WTC11 (cell line): ENCODE measurements at regions not wholly inside any gene's neighbourhood (a gene's known extent, or its start where the extent isn't known, plus 50 kb on each side); places are given as distances from the start of the nearest gene placed in this dataset.

Source experiments
- ATAC-seq: fragments of 200-7000 bp; cut with Tn5 transposase; 2 replicates; pipeline ENCODE4 v1.10.0; 2021; ENCODE audit warnings: mild to moderate bottlenecking, moderate library complexity
- CTCF ChIA-PET: fragments of 300-600 bp; sonication (Branson Sonifier 250); formaldehyde crosslinking; loops from one replicate; lab custom pipeline; 2021; ENCODE audit warnings: antibody characterized with exemption; lab: Charles Lee
- POLR2A ChIA-PET: fragments of 350-600 bp; sonication (Branson Sonifier 250); formaldehyde crosslinking; loops from one replicate; lab custom pipeline; 2021; ENCODE audit warnings: antibody characterized with exemption; lab: Charles Lee
- DNase-seq: peaks from one replicate; pipeline ENCODE4 v3.0.0; 2021; ENCODE audit warnings: low spot score
- H3K27ac Mint-ChIP-seq: 2 replicates; pipeline ENCODE4 v1.8.0; 2021; ENCODE audit warnings: mixed read lengths
- H3K27me3 Mint-ChIP-seq: 2 replicates; pipeline ENCODE4 v1.8.0; 2021; ENCODE audit warnings: low read depth, mild to moderate bottlenecking, moderate library complexity, mixed read lengths
- H3K36me3 Mint-ChIP-seq: 2 replicates; pipeline ENCODE4 v1.8.0; 2021; ENCODE audit warnings: mixed read lengths
- H3K4me1 Mint-ChIP-seq: 2 replicates; pipeline ENCODE4 v1.8.0; 2022; ENCODE audit warnings: mixed read lengths
- H3K4me3 Mint-ChIP-seq: 2 replicates; pipeline ENCODE4 v1.8.0; 2021; ENCODE audit warnings: mild to moderate bottlenecking, moderate library complexity, mixed read lengths
- H3K9me3 Mint-ChIP-seq: 2 replicates; pipeline ENCODE4 v1.8.0; 2021; ENCODE audit warnings: mixed read lengths
- CTCF ChIP-seq: fragments of 200-600 bp; IDR thresholded peaks from 2 replicates; pipeline ENCODE4 v1.8.0; 2022; ENCODE audit warnings: antibody characterized with exemption
- E2F5 ChIP-seq: sonication (generic); formaldehyde crosslinking; IDR thresholded peaks from 2 replicates; pipeline ENCODE4 v1.8.1; 2022; ENCODE audit warnings: mild to moderate bottlenecking, moderate library complexity, missing genetic modification reagents
- ETV6 ChIP-seq: sonication (generic); formaldehyde crosslinking; IDR thresholded peaks from 2 replicates; pipeline ENCODE4 v1.8.1; 2022; ENCODE audit warnings: mild to moderate bottlenecking, missing genetic modification reagents
- FOXK1 ChIP-seq: sonication (generic); formaldehyde crosslinking; IDR thresholded peaks from 2 replicates; pipeline ENCODE4 v1.8.0; 2022; ENCODE audit warnings: mild to moderate bottlenecking, moderate library complexity, missing genetic modification reagents
- GTF2I ChIP-seq: fragments of 250-450 bp; sonication (Bioruptor Pico); conservative IDR thresholded peaks from 2 replicates; pipeline ENCODE4 v1.4.0; 2021; ENCODE audit warnings: mild to moderate bottlenecking
- IRF2 ChIP-seq: sonication (generic); formaldehyde crosslinking; IDR thresholded peaks from 2 replicates; pipeline ENCODE4 v1.8.0; 2022; ENCODE audit warnings: low read depth, missing genetic modification reagents, borderline replicate concordance
- NFE2L1 ChIP-seq: sonication (generic); formaldehyde crosslinking; IDR thresholded peaks from 2 replicates; pipeline ENCODE4 v1.8.1; 2023; ENCODE audit warnings: missing genetic modification reagents
- PREB ChIP-seq: sonication (generic); formaldehyde crosslinking; IDR thresholded peaks from 2 replicates; pipeline ENCODE4 v1.8.1; 2022; ENCODE audit warnings: mild to moderate bottlenecking, missing genetic modification reagents, moderate library complexity, borderline replicate concordance
- RELA ChIP-seq: sonication (generic); formaldehyde crosslinking; IDR thresholded peaks from 2 replicates; pipeline ENCODE4 v1.8.1; 2022; ENCODE audit warnings: missing genetic modification reagents, mild to moderate bottlenecking, borderline replicate concordance
- SMAD4 ChIP-seq: sonication (generic); formaldehyde crosslinking; IDR thresholded peaks from 2 replicates; pipeline ENCODE4 v1.8.0; 2022; ENCODE audit warnings: mild to moderate bottlenecking, missing genetic modification reagents
- USF2 ChIP-seq: sonication (generic); formaldehyde crosslinking; IDR thresholded peaks from 2 replicates; pipeline ENCODE4 v1.8.1; 2023; ENCODE audit warnings: mild to moderate bottlenecking, missing genetic modification reagents, moderate library complexity
- ZBTB43 ChIP-seq: sonication (generic); formaldehyde crosslinking; IDR thresholded peaks from 2 replicates; pipeline ENCODE4 v1.8.1; 2023; ENCODE audit warnings: mild to moderate bottlenecking, missing genetic modification reagents
- ZNF138 ChIP-seq: sonication (generic); formaldehyde crosslinking; conservative IDR thresholded peaks from 2 replicates; pipeline ENCODE4 v1.8.1; 2022; ENCODE audit warnings: mild to moderate bottlenecking, moderate library complexity, missing genetic modification reagents
- ZNF232 ChIP-seq: sonication (generic); formaldehyde crosslinking; IDR thresholded peaks from 2 replicates; pipeline ENCODE4 v1.8.0; 2022; ENCODE audit warnings: mild to moderate bottlenecking, missing genetic modification reagents
- TF ChIP-seq, protein P1 (sequence below): sonication (generic); formaldehyde crosslinking; IDR thresholded peaks from 2 replicates; pipeline ENCODE4 v1.8.1; 2023; ENCODE audit warnings: mild to moderate bottlenecking, missing genetic modification reagents, moderate library complexity
- TF ChIP-seq, protein P2 (sequence below): fragments of 250-450 bp; sonication (Bioruptor Pico); IDR thresholded peaks from 2 replicates; pipeline ENCODE4 v1.9.0; 2021; ENCODE audit warnings: mild to moderate bottlenecking
- TF ChIP-seq, protein P3 (sequence below): fragments of 250-450 bp; sonication (Bioruptor Pico); conservative IDR thresholded peaks from 2 replicates; pipeline ENCODE4 v1.9.0; 2021; ENCODE audit warnings: mild to moderate bottlenecking
- TF ChIP-seq, protein P4 (sequence below): sonication (generic); formaldehyde crosslinking; IDR thresholded peaks from 2 replicates; pipeline ENCODE4 v1.8.0; 2022; ENCODE audit warnings: mild to moderate bottlenecking, missing genetic modification reagents
- TF ChIP-seq, protein P5 (sequence below): sonication (generic); formaldehyde crosslinking; IDR thresholded peaks from 2 replicates; pipeline ENCODE4 v1.8.1; 2022; ENCODE audit warnings: low read depth, missing genetic modification reagents, borderline replicate concordance

DNA sequence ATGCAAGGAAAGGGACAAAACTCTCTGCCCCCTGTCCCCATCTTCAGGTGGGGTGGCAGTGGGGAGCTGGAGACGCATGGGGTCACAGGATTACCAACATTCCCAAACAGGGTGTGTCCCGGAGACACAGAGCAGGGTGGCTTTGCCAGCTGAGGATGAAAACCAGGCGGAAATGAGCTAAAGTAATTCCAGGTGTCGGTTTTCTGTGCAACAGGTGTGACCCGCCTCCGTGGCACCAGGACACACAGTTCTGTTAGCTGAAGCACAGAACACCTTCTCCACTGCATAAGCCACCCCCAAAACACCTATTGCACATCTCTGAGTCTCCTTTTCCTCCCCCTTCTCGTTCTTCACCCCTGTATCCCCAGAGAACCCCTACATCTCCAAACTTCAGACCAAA lies 122.7 kb upstream of the GLI2 start (continued):
- TF ChIP-seq, protein P1, sequence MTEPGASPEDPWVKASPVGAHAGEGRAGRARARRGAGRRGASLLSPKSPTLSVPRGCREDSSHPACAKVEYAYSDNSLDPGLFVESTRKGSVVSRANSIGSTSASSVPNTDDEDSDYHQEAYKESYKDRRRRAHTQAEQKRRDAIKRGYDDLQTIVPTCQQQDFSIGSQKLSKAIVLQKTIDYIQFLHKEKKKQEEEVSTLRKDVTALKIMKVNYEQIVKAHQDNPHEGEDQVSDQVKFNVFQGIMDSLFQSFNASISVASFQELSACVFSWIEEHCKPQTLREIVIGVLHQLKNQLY: no peak
- TF ChIP-seq ZBTB43 (no peak), ETV6 (CRISPR knock-in tag) (no peak), NFE2L1 (CRISPR knock-in tag) (no peak), SMAD4 (CRISPR knock-in tag) (no peak), IRF2 (no peak), USF2 (CRISPR knock-in tag) (no peak), ZNF232 (CRISPR knock-in tag) (no peak), CTCF (no peak)
- TF ChIP-seq, protein P2, sequence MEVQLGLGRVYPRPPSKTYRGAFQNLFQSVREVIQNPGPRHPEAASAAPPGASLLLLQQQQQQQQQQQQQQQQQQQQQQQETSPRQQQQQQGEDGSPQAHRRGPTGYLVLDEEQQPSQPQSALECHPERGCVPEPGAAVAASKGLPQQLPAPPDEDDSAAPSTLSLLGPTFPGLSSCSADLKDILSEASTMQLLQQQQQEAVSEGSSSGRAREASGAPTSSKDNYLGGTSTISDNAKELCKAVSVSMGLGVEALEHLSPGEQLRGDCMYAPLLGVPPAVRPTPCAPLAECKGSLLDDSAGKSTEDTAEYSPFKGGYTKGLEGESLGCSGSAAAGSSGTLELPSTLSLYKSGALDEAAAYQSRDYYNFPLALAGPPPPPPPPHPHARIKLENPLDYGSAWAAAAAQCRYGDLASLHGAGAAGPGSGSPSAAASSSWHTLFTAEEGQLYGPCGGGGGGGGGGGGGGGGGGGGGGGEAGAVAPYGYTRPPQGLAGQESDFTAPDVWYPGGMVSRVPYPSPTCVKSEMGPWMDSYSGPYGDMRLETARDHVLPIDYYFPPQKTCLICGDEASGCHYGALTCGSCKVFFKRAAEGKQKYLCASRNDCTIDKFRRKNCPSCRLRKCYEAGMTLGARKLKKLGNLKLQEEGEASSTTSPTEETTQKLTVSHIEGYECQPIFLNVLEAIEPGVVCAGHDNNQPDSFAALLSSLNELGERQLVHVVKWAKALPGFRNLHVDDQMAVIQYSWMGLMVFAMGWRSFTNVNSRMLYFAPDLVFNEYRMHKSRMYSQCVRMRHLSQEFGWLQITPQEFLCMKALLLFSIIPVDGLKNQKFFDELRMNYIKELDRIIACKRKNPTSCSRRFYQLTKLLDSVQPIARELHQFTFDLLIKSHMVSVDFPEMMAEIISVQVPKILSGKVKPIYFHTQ (CRISPR knock-in tag): no peak
- TF ChIP-seq, protein P3, sequence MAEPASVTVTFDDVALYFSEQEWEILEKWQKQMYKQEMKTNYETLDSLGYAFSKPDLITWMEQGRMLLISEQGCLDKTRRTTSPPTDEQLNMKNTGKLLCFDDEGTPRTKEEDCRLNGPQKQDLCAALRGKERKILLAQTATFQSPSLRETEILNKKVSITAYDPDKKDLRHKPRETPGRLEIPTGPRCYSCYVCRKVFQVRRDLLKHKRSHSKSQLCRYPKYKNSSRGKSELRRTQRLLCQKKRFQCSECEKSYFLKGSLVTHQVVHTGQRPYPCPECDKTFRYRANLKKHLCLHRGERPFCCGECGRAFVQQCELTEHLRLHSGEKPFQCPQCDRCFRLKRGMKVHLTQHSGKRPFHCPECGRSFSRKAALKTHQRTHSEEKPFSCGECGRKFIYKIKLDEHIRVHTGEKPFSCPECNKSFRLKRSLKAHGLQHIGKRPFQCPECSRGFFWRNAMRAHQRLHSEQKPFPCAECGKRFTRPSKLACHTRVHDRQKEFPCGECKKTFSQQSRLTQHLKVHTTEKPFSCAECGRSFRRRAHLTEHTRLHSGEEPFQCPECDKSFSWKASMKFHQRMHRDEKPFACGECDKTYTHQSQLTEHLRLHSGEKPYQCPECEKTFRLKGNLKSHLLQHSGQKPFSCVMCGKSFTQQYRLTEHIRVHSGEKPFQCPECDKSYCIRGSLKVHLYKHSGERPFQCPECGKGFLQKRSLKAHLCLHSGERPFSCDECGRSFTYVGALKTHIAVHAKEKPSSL (CRISPR knock-in tag): no peak

DNA sequence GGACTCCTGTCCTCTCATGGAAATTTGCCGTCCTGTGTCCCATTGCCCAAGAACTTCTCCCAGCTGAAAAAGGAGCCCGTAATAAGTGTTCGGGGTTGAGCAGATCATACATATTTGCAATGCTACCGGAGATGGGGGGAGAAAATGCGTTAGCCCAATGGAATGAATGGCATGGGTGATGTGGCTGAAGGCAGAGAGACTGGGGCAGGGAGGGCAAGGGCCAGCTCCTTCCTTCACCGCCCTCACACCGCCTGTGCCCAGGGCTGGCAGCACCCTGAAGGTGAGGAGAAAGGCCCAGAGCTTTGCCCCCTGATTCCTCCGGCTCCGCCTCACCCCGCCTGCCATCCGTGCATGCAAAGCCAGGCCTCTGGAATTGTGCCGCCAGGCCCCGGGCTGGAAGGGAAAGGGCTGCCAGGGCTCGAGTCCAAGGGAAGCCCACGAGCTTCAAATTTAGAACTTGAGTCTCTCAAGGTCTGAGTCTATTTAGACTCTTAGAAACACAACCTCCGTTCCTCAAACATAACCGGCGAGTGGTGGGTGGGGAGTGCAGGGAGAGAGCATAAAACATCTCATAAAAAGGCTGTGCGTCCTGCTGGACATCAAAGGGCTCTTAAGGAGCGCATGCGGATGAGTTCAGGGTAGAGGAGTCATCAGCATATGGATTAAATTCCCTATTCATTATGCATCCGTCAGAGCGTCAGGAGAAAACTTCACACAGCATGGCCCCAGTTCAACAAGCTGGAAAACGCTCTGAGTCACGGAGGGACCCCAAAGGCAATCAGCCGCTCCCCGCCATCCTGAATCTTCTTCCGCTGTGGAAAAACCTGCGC lies 121.7 kb upstream of the GLI2 start:
- ChIA-PET POLR2A (no interaction called here), CTCF (interaction anchor here (0.6 to 1.6 kb wide), 5 partner anchors 11 to 471 kb away, joined by 3 to 4 read pairs (median 3); no protein-coding TSS in a partner anchor)
- H3K36me3 Mint-ChIP-seq: no peaks in the 10 kb centered on the region
- H3K27ac Mint-ChIP-seq: no peak overlapping the region
- peaks cover 21% of the 10 kb centered on the region for H3K4me1 Mint-ChIP-seq
- no peak overlapping the region for H3K4me3 Mint-ChIP-seq
- DNase-seq (no peak), ATAC-seq (no peak)
- TF ChIP-seq SMAD4 (CRISPR knock-in tag): no peak
- no peak for TF ChIP-seq FOXK1 (CRISPR knock-in tag)
- TF ChIP-seq, protein P4, sequence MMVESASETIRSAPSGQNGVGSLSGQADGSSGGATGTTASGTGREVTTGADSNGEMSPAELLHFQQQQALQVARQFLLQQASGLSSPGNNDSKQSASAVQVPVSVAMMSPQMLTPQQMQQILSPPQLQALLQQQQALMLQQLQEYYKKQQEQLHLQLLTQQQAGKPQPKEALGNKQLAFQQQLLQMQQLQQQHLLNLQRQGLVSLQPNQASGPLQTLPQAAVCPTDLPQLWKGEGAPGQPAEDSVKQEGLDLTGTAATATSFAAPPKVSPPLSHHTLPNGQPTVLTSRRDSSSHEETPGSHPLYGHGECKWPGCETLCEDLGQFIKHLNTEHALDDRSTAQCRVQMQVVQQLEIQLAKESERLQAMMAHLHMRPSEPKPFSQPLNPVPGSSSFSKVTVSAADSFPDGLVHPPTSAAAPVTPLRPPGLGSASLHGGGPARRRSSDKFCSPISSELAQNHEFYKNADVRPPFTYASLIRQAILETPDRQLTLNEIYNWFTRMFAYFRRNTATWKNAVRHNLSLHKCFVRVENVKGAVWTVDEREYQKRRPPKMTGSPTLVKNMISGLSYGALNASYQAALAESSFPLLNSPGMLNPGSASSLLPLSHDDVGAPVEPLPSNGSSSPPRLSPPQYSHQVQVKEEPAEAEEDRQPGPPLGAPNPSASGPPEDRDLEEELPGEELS (CRISPR knock-in tag): no peak
- TF ChIP-seq PREB: no peak
- no peak for TF ChIP-seq RELA (CRISPR knock-in tag)
- TF ChIP-seq, protein P5, sequence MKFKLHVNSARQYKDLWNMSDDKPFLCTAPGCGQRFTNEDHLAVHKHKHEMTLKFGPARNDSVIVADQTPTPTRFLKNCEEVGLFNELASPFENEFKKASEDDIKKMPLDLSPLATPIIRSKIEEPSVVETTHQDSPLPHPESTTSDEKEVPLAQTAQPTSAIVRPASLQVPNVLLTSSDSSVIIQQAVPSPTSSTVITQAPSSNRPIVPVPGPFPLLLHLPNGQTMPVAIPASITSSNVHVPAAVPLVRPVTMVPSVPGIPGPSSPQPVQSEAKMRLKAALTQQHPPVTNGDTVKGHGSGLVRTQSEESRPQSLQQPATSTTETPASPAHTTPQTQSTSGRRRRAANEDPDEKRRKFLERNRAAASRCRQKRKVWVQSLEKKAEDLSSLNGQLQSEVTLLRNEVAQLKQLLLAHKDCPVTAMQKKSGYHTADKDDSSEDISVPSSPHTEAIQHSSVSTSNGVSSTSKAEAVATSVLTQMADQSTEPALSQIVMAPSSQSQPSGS (CRISPR knock-in tag): no peak
- TF ChIP-seq ZNF138 (CRISPR knock-in tag): no peak
- no peak for TF ChIP-seq E2F5 (CRISPR knock-in tag)
- no peak for TF ChIP-seq GTF2I
- no peaks in the 10 kb centered on the region for H3K9me3 Mint-ChIP-seq
- peaks cover 13% of the 10 kb centered on the region for H3K27me3 Mint-ChIP-seq
